HG03025 (cell line): ENCODE measurements at regions not wholly inside any gene's neighbourhood (a gene's known extent, or its start where the extent isn't known, plus 50 kb on each side); places are given as distances from the start of the nearest gene placed in this dataset.
"Not testable (repeated sequence)": the region's sequence is repeated elsewhere in the genome, so short reads cannot be mapped to it uniquely, and the experiment has no call there.

ENCODE experiments used
- ATAC-seq: cut with Tn5 transposase; IDR thresholded peaks from one replicate; pipeline ENCODE4 v1.9.1; 2021; ENCODE audit warnings: mild to moderate bottlenecking, moderate library complexity; ENCODE audit not compliant: unreplicated experiment, low FRiP score

- no peak for ATAC-seq
These were observed 112.2 kb downstream of the SKIDA1 start for GRCh38 chr10:21413268-21413667.

DNA sequence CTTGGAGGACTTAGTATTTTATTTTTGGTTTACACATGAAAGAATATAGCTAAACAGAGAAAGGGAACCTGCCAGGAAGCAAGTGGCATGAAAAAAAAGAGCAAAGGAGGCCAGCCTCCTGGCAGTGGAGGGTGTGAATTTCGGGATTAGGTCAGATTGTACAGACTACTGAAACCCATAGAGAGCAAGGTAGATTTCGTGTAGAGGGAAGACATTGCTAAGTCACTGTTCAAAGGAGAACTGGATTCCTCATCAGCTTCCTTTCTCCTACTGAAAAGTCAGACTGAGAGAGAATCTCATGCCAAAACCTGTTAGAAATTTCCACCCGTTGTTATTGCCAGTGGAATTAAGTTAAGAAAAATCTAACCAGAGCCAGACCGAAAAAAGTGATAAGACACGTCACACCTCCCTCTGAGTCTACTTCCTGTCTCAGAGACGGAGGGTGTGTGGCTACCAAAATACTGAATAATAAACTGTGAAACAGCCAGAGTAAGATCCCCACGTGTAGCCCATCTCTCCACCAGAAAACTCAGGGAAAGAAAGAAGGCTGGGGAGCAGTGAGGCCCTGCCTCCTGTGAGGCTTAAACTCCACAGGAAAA lies 118.8 kb downstream of the SKIDA1 start:
- no peak for ATAC-seq

DNA sequence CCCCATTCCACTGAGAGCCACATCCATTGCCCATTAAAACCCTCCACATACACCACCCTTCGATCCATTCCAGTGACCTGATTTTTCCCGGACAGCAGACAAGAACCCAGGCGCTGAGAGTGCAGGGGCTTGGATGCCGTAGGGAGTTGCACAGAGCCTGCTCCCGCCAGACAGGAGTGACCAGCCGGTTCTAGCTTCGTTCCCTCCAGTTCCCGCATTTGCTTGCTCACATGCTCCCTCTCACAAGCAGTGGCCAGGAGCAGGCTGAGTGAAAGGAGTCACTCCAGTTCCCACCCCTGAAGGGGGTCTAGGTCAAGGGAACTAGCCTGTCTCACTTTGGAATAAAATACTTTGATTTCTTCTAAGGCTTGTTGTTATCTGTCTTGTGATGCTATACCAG lies 119.5 kb downstream of the SKIDA1 start:
- ATAC-seq = no peak

GRCh38 chr10:21403256-21404015 lies 122.0 kb downstream of the SKIDA1 start:
- ATAC-seq = no peak

DNA sequence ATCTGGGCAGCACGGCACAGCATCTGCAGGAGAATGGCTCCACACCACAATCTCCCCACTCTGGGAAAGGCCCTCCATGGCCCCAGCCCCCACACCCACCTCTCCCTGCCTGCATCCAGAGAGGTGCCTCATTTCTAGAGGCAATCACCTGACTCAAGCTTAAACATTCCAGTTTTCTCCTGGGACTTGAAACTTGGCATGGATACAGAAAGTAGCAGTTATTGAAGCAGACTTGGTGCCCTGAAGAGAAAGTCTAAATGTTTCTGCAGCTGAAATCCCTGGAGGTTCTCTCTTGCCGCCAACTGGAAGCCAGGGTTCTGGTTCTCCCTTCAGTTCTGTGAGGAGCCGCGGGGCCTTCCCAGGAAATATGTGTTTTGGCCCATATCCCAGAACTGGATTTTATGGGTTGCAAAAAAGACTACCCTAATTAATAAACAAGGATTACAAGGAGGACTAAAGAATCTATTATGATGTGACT lies 122.8 kb downstream of the SKIDA1 start:
- ATAC-seq = no peak

DNA sequence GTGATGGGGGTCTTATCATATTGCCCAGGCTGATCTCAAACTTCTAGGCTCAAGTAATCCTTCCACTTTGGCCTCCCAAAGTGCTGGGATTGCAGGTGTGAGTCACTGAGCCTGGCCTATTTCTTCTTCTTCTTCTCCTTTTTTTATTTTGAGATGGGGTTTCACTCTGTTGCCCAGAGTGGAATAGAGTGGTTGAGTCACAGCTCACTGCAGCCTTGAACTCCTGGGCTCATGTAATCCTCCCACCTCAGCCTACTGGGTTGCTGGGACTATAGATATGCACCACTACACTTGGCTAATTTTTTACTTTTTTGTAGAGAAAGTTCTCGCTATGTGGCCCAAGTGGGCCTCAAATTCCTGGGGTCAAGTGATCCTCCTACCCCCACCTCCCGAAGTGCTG lies 124.3 kb downstream of the SKIDA1 start:
- ATAC-seq = no peak

DNA sequence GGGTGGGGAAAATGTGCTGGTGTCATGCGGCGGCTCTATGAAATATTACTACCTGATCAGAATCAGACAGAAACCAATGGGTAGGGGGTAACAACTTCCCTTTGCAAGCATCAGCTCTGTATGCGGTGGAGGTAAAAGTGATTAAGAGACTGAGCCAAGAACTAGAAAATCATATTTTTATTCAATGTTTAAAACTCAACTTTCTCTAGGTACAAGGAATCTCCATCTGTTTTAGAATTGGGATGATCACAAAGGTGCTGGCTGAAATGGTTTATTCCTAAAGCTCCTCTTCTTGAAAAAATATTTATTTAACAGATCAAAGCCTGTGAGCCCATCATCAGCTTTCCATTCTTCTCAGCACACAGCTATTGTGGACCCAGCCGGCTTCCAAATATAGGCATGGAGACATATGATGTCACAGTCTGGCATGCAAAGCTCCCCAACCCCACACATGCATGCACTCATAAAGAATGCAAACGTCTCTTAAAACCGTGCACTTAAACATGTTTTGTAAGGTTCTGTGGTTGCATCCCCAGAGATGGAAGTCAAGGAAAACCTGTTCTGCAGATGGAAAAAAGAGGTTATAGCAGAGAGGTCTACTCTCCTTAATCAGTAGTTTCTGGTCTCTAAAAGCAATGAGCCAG lies 126.0 kb downstream of the SKIDA1 start:
- no peak for ATAC-seq

DNA sequence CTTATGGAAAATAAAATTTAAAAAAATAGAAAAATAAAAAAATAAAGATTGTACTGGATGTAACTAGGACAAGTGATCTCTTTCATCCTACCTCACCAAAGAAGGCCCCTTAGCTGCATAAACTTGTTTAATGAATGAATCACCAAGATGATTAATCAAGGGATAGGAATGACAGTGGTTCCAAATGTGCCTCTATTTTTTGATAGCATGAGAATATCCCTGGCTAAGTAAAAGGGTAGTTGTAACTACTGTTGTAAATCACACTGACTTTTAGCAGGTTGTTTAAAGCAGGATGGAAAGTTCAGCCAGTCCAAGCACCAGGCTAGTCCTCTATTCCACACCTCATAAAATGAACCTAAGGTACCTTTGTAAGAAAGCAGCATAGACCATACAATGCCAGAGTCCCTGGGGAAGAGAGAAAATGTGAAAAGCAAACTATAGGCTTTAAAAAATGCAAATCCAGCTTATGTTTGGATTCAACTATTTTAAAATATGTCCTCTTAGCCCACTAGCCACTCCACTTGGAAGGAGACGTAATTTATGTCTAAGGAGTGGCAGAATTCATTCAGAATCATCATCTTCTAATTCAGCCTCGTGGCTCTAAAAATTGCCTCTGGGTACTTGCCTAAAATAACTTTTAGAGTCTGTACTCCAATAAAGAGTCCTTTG lies 126.8 kb downstream of the SKIDA1 start:
- no peak for ATAC-seq

DNA sequence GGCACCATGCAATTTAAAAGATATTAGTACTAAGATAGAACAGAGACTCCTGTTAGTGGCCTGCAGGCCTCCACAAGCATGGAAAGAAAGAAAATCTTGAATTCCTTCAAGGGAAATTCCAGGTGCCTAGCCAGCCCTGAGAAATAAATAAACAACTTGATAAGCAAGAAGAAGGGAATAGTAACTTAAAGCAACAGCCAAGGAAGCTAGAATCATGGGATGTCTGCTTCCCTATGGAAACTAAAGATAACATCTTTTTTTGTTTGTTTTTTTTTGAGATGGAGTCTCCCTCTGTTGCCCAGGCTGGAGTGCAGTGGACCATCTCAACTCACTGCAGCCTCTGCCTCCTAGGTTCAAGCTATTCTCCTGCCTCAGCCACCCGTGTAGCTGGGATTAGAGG lies 128.6 kb downstream of the SKIDA1 start:
- no peak for ATAC-seq

DNA sequence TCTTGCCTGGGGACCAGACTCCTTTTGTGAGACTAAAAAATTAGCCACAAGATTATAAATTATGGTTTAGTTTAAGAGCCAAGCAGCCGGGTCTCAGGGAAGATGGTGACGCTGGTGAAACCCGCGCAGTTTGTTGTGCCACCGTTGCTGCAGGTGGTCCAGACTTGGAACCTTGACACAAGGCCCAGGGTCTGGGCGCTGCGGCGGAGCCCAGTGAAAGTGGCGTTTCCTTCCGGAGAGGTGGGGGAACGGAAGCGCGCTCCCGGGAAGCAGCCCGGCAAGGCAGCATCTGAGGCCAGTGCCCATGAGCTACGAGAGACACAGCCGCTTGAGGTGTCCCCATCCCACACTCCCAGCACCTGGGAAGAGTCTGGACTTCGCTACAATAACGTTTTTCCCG lies 131.6 kb downstream of the SKIDA1 start:
- ATAC-seq = no peak

DNA sequence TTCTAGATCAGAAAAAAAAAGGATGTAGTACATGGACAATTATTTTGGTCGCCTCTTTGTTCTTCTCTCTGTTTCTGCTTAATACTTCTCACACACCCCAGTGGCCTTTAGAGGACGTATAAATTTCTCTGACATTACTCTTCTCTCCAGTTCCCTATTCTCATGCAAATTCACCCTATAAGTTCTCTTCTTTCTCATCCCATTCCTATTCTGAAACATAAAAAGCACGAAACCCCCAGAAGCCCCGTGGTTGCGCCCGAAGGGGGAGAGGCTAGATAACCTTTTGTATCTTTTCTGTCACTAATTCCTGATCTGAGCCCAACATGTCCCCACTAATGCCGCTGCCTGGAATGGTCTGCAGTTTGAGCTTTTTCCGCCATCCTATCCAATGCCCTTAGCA lies 136.9 kb downstream of the SKIDA1 start:
- no peak for ATAC-seq

DNA sequence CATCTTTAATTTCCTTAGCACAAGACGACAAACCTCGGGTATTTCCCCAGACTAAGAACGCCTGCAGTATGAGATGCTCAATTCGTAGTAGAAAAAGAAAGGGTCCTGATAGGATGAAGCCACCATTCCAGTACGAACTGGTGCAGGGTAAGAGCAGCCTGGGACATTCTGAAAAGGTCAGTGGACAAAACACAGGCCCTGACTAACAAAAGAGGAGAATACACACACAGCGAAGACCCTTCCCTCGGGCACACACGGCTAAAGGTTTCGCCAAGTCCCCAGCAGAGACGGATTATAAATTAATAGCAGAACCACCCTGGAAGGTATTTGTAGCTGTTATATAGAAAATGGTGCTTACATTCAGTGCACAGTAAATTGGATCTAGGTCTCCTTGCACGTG lies 137.6 kb downstream of the SKIDA1 start:
- no peak for ATAC-seq

DNA sequence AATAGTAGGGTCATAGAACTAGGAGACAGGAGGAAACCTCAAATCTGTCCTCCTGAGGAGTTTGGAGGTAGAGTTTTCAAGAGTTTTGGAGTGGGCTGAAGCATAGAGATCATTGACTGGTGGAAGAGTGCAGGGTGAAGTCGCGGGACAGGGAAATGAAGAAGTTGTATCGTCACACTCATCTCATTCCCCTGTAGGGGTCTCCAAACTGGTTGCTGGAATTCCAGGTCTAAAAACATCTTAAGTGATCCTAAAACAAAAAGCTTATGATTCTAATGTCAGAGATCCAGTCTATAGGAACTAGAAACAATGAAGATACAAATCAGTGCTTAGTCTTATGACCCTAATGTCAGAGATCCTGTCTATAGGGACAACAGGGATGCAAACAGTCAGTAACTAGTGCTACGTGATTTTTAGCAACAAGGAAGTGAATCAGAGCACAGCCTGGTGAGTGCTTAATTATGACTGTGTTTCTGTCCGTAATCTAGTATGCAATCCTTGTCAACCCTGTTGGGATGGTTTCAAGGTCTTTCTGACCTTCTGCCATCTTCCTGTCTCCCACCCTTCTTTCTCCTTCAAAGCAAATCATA lies 139.4 kb downstream of the SKIDA1 start:
- no peak for ATAC-seq

- ATAC-seq = no peak
These were observed 139.9 kb downstream of the SKIDA1 start for GRCh38 chr10:21385536-21385935.

DNA sequence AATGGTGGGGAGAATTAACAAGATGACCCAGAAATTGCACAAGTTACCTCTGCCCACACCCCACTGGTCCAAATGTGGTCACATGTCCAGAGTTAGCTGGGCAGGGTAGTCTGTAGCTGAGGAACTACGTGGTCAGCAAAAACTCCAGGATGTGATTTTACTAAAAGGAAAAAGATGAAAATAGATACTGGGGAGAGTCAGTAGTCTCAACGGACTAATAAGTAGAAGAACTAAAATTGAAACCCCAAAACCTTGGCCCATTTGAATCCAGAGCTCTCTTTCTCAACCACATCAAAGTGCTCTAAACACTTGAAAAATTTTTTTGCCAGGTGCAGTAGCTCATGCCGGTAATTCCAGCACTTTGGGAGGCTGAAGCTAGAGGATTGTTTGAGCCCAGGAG lies 146.3 kb downstream of the SKIDA1 start:
- ATAC-seq = no peak

DNA sequence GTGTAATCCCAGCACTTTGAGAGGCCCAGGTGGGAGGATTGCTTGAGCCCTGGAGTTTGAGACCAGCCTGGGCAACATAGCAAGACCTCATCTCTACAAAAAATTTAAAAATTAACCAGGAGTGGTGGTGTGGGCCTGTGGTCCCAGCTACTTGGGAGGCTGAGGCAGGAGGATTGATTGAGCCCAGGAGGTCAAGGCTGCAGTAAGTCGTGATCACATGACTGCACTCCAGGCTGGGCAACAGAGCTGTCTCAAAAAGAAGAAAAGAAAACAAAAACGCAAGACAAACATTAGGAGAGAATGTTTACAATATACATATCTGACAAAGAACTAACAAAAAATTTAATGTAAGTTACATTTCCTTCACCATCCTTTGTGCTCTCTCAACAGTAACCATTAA lies 150.2 kb downstream of the SKIDA1 start:
- not testable (repeated sequence) for ATAC-seq

- not testable (repeated sequence) for ATAC-seq
These were observed 151.6 kb downstream of the SKIDA1 start for GRCh38 chr10:21373881-21374280.

- ATAC-seq = peak; percentile 59
These were observed 152.7 kb downstream of the SKIDA1 start for GRCh38 chr10:21372651-21373410.

- no peak for ATAC-seq
These were observed 155.8 kb downstream of the SKIDA1 start for GRCh38 chr10:21369697-21370096.
